K562 (cell line): ENCODE measurements at regions not wholly inside any gene's neighbourhood (a gene's known extent, or its start where the extent isn't known, plus 50 kb on each side); places are given as distances from the start of the nearest gene placed in this dataset.

Experiments used
- ATAC-seq: fragments of 200-7000 bp; cut with Tn5 transposase; 3 replicates; pipeline ENCODE4 v1.9.1; 2020; ENCODE audit warnings: moderate library complexity
- BruUV-seq: library from RNA; stranded (reverse); fragments of 400-500 nt; replicated peaks from 2 replicates; lab custom pipeline; 2021; lab: Mats Ljungman, UMichigan
- CTCF ChIA-PET: fragments of 300-600 bp; formaldehyde crosslinking; extraction: SDS; loops from one replicate; lab custom pipeline; 2021; ENCODE audit warnings: low intra/inter-chr PET ratio; lab: Yijun Ruan, JAX
- POLR2A ChIA-PET: fragments of 300-600, 350-650 bp; sonication (Branson Sonifier 250); formaldehyde crosslinking; extraction: SDS; loops from one replicate; lab custom pipeline; 2021; ENCODE audit warnings: antibody characterized with exemption, inconsistent platforms; lab: Yijun Ruan, JAX
- DNase-seq, 4 experiments: peaks; one replicate each; pipeline versions ENCODE4 v3.0.0 to v3.0.0-alpha.2; 2011 to 2018; ENCODE audit warnings: low spot score in 3 of 4, mixed read lengths in 3 of 4; ENCODE audit errors: extremely low read depth in 1 of 4
- FAIRE-seq: peaks from 2 replicates; lab custom pipeline; 2011; peaks lifted over from hg19 to GRCh38; lab: Jason Lieb, UNC
- H2AFZ ChIP-seq: 2 replicates; pipeline ENCODE4 v1.6.0; 2011; ENCODE audit warnings: low read depth, low read length, control low read depth, inconsistent platforms
- H3K27ac ChIP-seq: fragments of 200-600 bp; 3 replicates; pipeline ENCODE4 v1.8.0; 2011; ENCODE audit warnings: low read depth, mild to moderate bottlenecking, control low read depth, inconsistent platforms, low read length, moderate library complexity, mixed read lengths; ENCODE audit errors: extremely low read depth
- H3K27me3 ChIP-seq, 2 experiments: fragments of 300-600 bp in 1 of 2; 2 replicates in 1 of 2; 3 replicates in 1 of 2; pipeline versions ENCODE4 v1.6.0 to v1.8.0; 2011; ENCODE audit warnings: inconsistent platforms in 2 of 2, low read length in 2 of 2, mild to moderate bottlenecking in 1 of 2, mixed read lengths in 1 of 2, moderate library complexity in 1 of 2; ENCODE audit not compliant: control insufficient read depth in 2 of 2, insufficient read depth in 2 of 2
- H3K36me3 ChIP-seq: fragments of 300-600 bp; 3 replicates; pipeline ENCODE4 v1.8.0; 2011; ENCODE audit warnings: mild to moderate bottlenecking, low read length, inconsistent platforms; ENCODE audit not compliant: control insufficient read depth, insufficient read depth
- H3K4me1 ChIP-seq, 2 experiments: fragments of 200-600 bp in 1 of 2; replicated peaks in 1 of 2; 2 replicates in 1 of 2; 3 replicates in 1 of 2; pipeline versions ENCODE4 v1.5.1 to v1.8.0; 2011; ENCODE audit warnings: inconsistent platforms in 2 of 2, low read length in 2 of 2, mild to moderate bottlenecking in 1 of 2, mixed read lengths in 1 of 2, moderate library complexity in 1 of 2; ENCODE audit not compliant: control insufficient read depth in 2 of 2, insufficient read depth in 2 of 2
- H3K4me2 ChIP-seq: 2 replicates; pipeline ENCODE4 v1.6.1; 2011; ENCODE audit warnings: low read length, control low read depth, inconsistent platforms, mixed read lengths; ENCODE audit not compliant: insufficient read depth
- H3K4me3 ChIP-seq: fragments of 200-600 bp; sonication (generic), shearing (Covaris generic); 2 replicates; pipeline ENCODE4 v1.5.1; 2016; ENCODE audit warnings: control low read depth, inconsistent platforms
- H3K79me2 ChIP-seq: fragments of 200-600 bp; 3 replicates; pipeline ENCODE4 v1.8.0; 2011; ENCODE audit warnings: low read length, inconsistent platforms; ENCODE audit not compliant: control insufficient read depth, insufficient read depth
- H3K9ac ChIP-seq, 2 experiments: 2 replicates each; pipeline versions ENCODE4 v1.6.0 to v1.6.1; 2011; ENCODE audit warnings: low read depth in 2 of 2, low read length in 2 of 2, control low read depth in 1 of 2, inconsistent platforms in 1 of 2, mild to moderate bottlenecking in 1 of 2, mixed read lengths in 1 of 2; ENCODE audit not compliant: insufficient read depth in 1 of 2
- H3K9me1 ChIP-seq: one replicate; pipeline ENCODE4 v1.6.0; 2011; ENCODE audit warnings: inconsistent platforms, mild to moderate bottlenecking, low read length, moderate library complexity; ENCODE audit not compliant: control insufficient read depth, insufficient read depth
- H3K9me3 ChIP-seq: replicated peaks from 2 replicates; pipeline ENCODE4 v1.5.1; 2011; ENCODE audit warnings: low read depth, low read length, inconsistent platforms; ENCODE audit not compliant: control insufficient read depth, insufficient read depth
- H4K20me1 ChIP-seq: replicated peaks from 2 replicates; pipeline ENCODE4 v1.6.1; 2011; ENCODE audit warnings: low read length, inconsistent platforms, mixed read lengths; ENCODE audit not compliant: control insufficient read depth, insufficient read depth
- KLF16 ChIP-seq: IDR thresholded peaks from 2 replicates; pipeline ENCODE4 v1.6.1; 2016; ENCODE audit warnings: antibody characterized with exemption
- LEF1 ChIP-seq: fragments of 450-650 bp; IDR thresholded peaks from 2 replicates; pipeline ENCODE4 v1.6.1; 2016; ENCODE audit warnings: mild to moderate bottlenecking
- MCM7 ChIP-seq, 2 experiments: fragments of 450-650 bp; IDR thresholded peaks; 2 replicates each; pipeline ENCODE4 v1.6.1; 2016 to 2018
- MXI1 ChIP-seq: IDR thresholded peaks from 2 replicates; pipeline ENCODE4 v1.6.1; 2011; ENCODE audit warnings: low read depth, mild to moderate bottlenecking, improper control_type of control experiment, low read length
- PHF8 ChIP-seq: fragments of 200-600 bp; sonication (generic); IDR thresholded peaks from 2 replicates; pipeline ENCODE4 v1.6.1; 2012; ENCODE audit warnings: mixed run types, mild to moderate bottlenecking, inconsistent platforms, low read length, moderate library complexity, borderline replicate concordance
- RUNX1 ChIP-seq: sonication (generic); IDR thresholded peaks from 2 replicates; pipeline ENCODE4 v1.6.1; 2016; ENCODE audit warnings: antibody characterized with exemption, low read depth
- ZNF75A ChIP-seq: fragments of 450-650 bp; formaldehyde crosslinking; IDR thresholded peaks from 2 replicates; pipeline ENCODE4 v1.4.0; 2020; ENCODE audit warnings: mild to moderate bottlenecking
- WGBS: fragments of 100-300 bp; shearing (Covaris generic); methylation state at CpG from one replicate; pipeline ENCODE4 v1.1.6; 2016; ENCODE audit warnings: low coverage, mixed read lengths; ENCODE audit not compliant: insufficient coverage; ENCODE audit errors: missing lambda C conversion rate; 5-methylcytosine and 5-hydroxymethylcytosine counted together
- in situ Hi-C: fragments of 300-500 bp; cut with MboI; formaldehyde crosslinking; loops from 4 replicates; pipeline ENCODE4 v1.15.0; 2018; ENCODE audit warnings: inconsistent platforms, mixed read lengths
- intact Hi-C: fragments of 100-400 bp; cut with micrococcal nuclease; formaldehyde crosslinking; loops from 2 replicates; pipeline ENCODE4 v1.14.2; 2022
- TF ChIP-seq, protein P1 (sequence below), 2 experiments: fragments of 450-650 bp; formaldehyde crosslinking in 1 of 2; IDR thresholded peaks; 2 replicates each; pipeline versions ENCODE4 v1.4.0 to v1.6.1; 2014 to 2020; ENCODE audit warnings: mild to moderate bottlenecking in 2 of 2, borderline replicate concordance in 1 of 2, low read depth in 1 of 2
- TF ChIP-seq, protein P2 (sequence below): sonication (generic); formaldehyde crosslinking; IDR thresholded peaks from 2 replicates; pipeline ENCODE4 v1.8.1; 2023; ENCODE audit warnings: missing genetic modification reagents, mild to moderate bottlenecking, borderline replicate concordance

DNA sequence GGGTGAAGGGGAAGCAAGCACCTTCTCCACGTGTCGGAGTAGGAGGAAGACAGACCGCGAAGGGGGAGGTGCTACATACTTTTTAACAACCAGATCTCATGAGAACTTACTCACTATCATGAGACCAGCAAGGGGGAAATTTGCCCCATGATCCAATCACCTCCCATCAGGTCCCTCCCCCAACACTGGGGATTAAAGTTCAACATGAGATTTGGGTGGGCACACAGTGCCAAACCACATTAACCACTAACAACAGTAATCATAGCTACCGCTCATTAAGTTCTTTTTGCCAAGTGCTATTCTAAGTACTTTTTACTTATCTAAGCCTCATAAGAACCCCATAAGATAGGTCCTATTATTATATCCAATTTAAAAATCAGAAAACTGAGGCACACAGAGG is 450.5 kb upstream of the DDI1 start:
- WGBS, result 5% methylated on average over 5 of the region's 5 CpGs
- ChIA-PET POLR2A (no interaction called here), CTCF (no interaction called here)
- no TSS peak for BruUV-seq
- intact Hi-C loops, result no loop called here
- in situ Hi-C loops, result no loop called here
- no peaks in the 10 kb centered on the region for H4K20me1 ChIP-seq
- no peak overlapping the region for H3K4me3 ChIP-seq
- no peak for ATAC-seq
- FAIRE-seq, result no peak
- H3K9me3 ChIP-seq, result no peaks in the 10 kb centered on the region; the same call in 1 of the 2 replicates
- no peak overlapping the region for H3K9ac ChIP-seq
- H3K9me1 ChIP-seq, result no peaks in the 10 kb centered on the region
- DNase-seq, result no peak
- no peak overlapping the region for H2AFZ ChIP-seq
- no peaks in the 10 kb centered on the region for H3K4me1 ChIP-seq
- H3K27me3 ChIP-seq, result no peaks in the 10 kb centered on the region
- no peak overlapping the region for H3K27ac ChIP-seq
- H3K79me2 ChIP-seq, result no peaks in the 10 kb centered on the region
- H3K36me3 ChIP-seq, result no peaks in the 10 kb centered on the region
- H3K4me2 ChIP-seq, result no peak overlapping the region
- TF ChIP-seq, protein P1, sequence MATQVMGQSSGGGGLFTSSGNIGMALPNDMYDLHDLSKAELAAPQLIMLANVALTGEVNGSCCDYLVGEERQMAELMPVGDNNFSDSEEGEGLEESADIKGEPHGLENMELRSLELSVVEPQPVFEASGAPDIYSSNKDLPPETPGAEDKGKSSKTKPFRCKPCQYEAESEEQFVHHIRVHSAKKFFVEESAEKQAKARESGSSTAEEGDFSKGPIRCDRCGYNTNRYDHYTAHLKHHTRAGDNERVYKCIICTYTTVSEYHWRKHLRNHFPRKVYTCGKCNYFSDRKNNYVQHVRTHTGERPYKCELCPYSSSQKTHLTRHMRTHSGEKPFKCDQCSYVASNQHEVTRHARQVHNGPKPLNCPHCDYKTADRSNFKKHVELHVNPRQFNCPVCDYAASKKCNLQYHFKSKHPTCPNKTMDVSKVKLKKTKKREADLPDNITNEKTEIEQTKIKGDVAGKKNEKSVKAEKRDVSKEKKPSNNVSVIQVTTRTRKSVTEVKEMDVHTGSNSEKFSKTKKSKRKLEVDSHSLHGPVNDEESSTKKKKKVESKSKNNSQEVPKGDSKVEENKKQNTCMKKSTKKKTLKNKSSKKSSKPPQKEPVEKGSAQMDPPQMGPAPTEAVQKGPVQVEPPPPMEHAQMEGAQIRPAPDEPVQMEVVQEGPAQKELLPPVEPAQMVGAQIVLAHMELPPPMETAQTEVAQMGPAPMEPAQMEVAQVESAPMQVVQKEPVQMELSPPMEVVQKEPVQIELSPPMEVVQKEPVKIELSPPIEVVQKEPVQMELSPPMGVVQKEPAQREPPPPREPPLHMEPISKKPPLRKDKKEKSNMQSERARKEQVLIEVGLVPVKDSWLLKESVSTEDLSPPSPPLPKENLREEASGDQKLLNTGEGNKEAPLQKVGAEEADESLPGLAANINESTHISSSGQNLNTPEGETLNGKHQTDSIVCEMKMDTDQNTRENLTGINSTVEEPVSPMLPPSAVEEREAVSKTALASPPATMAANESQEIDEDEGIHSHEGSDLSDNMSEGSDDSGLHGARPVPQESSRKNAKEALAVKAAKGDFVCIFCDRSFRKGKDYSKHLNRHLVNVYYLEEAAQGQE (IDR thresholded peaks at IDR 0.05; ENCODE audit: borderline replicate concordance), result no peak
- TF ChIP-seq, protein P1 (CRISPR knock-in tag; IDR thresholded peaks at IDR 0.05; ENCODE audit: low read depth), result no peak
- TF ChIP-seq, protein P2, sequence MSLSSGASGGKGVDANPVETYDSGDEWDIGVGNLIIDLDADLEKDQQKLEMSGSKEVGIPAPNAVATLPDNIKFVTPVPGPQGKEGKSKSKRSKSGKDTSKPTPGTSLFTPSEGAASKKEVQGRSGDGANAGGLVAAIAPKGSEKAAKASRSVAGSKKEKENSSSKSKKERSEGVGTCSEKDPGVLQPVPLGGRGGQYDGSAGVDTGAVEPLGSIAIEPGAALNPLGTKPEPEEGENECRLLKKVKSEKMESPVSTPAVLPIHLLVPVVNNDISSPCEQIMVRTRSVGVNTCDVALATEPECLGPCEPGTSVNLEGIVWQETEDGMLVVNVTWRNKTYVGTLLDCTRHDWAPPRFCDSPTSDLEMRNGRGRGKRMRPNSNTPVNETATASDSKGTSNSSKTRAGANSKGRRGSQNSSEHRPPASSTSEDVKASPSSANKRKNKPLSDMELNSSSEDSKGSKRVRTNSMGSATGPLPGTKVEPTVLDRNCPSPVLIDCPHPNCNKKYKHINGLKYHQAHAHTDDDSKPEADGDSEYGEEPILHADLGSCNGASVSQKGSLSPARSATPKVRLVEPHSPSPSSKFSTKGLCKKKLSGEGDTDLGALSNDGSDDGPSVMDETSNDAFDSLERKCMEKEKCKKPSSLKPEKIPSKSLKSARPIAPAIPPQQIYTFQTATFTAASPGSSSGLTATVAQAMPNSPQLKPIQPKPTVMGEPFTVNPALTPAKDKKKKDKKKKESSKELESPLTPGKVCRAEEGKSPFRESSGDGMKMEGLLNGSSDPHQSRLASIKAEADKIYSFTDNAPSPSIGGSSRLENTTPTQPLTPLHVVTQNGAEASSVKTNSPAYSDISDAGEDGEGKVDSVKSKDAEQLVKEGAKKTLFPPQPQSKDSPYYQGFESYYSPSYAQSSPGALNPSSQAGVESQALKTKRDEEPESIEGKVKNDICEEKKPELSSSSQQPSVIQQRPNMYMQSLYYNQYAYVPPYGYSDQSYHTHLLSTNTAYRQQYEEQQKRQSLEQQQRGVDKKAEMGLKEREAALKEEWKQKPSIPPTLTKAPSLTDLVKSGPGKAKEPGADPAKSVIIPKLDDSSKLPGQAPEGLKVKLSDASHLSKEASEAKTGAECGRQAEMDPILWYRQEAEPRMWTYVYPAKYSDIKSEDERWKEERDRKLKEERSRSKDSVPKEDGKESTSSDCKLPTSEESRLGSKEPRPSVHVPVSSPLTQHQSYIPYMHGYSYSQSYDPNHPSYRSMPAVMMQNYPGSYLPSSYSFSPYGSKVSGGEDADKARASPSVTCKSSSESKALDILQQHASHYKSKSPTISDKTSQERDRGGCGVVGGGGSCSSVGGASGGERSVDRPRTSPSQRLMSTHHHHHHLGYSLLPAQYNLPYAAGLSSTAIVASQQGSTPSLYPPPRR (CRISPR knock-in tag), result no peak
- TF ChIP-seq PHF8 (no peak), KLF16 (no peak), LEF1 (no peak), MCM7 (IDR thresholded peaks at IDR 0.05) (no peak), RUNX1 (no peak), ZNF75A (no peak), MXI1 (no peak)
